ENCODE measurements at regions not wholly inside any gene's neighbourhood (a gene's known extent, or its start where the extent isn't known, plus 50 kb on each side); places are given as distances from the start of the nearest gene placed in this dataset.
"Not testable (repeated sequence)": the region's sequence is repeated elsewhere in the genome, so short reads cannot be mapped to it uniquely, and the experiment has no call there.

DNA sequence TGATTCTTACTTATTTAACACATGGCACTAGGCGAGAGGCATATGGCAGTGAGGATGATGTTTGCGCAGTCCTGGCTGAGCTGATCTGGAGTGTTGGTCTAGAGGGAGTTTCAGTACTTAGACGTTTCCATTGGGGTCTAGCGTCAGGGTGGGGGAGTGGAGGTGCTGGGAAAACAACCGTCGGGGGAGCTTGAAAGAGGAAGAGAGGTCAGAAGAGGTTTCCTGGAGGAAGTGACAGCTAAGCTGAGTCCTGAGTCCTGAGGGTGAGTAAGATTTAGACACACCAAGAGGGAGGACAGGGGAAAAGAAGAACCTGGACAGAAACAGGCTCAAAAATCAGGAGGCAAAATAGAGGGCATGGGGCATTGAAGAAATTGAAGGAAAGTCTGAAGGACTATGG, 81.4 kb downstream of the ALOX5AP start:
- DNase-seq (ENCODE audit: low spot score) = no peak

DNA sequence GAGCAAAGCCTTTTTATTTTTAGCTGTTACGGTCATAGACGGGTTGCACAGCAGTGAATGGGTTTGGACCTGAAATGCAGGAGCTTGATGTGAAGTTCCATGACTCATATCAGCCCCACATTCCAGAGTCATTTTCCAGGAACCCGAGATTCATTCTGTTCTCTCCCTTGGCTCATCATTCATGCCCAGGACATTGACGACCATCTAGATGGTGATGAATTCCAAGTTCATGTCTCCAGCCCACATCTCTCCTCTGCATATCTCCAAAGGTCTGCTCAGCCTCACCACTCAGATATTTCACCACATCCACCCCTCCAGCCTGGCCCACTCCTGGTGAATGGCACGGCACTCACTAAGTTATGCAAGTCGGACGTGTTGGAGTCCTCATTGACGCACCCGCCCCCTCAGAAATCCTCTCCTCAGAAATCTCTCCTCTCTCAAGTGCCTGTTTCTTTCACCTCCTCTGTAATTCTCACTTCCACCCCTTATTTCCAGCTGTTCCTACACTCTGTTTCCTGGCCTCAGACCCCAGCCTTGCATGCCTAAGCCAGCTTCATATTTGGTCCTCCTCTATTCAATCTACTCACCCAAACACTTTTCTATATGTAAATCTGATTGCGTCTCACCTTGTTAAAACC, 83.1 kb downstream of the ALOX5AP start:
- DNase-seq (ENCODE audit: low spot score) = no peak

DNA sequence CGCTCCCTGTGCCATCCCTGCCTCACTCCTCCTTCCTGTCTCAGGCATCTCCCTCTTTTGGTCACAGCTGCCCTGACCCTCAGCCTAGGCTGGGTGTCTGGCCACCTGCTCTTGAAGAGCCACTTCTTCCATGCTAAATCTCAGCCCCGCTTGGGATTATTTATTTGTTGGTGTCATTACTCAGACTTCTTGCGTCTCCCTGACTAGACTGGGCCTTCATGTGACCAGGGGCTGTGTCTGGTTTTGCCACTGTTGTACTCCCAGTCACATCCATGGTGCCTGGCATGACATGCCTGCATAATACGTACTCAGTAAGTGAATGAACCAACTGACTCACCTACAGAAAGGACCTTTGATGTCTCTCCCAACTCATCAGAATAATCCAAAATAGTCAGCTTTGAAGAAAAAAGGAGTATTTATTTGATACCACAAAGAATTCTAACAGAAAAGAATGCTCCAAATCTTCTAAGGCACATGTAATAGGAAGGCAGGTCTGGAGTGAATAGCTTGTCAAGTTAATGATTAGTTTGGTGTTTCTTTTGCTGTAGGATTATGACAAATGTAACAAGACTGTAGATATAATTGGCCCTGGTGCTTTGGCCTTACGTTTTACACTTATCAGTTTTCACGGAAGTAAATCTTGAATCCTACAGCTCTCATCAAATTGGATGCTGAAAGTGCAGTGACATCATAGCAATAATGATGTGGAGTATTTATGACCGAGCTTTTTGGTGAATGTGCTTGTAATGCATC, 84.0 kb downstream of the ALOX5AP start:
- no peak for DNase-seq (ENCODE audit: low spot score)

DNA sequence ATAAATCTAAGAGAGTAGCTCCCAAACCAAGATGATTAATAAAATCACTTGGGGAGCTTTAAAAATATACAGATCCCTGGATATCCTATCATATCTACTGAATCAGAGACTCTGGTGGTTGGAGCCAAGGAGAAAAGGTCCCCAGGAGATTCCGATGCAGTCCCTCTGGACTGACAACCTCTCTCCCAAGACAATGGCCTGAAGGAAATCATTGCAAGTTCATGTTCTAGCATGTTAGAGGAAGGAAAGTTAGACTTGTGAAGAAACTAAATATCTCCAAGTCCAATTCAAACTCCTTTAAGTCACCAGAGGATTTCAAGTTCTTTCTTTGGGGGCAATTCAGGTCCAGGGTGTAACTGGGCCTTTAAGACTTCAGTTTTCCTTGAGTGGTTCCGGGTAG, 84.7 kb upstream of the MEDAG start:
- DNase-seq (ENCODE audit: low spot score) = no peak

DNA sequence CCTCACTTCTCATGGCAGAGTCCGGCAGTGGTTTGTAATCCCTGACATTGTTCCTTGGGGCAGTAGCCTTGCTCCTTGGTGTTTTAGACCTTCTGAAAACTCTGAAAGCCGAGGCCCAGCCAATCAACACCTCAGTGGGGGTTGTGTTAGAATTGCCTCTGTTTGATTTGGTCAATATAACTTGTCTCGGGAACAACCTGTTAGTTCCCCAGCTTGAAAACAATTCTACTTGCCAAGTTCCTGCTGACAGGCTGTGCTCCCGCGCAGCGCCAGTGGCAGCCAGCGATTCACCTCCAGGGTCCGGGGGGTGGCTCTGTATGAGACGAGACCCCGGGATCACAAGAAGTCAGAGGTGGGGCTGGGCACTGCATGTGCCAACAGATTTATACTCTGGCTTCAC, 81.4 kb upstream of the MEDAG start:
- no peak for DNase-seq (ENCODE audit: low spot score)

DNA sequence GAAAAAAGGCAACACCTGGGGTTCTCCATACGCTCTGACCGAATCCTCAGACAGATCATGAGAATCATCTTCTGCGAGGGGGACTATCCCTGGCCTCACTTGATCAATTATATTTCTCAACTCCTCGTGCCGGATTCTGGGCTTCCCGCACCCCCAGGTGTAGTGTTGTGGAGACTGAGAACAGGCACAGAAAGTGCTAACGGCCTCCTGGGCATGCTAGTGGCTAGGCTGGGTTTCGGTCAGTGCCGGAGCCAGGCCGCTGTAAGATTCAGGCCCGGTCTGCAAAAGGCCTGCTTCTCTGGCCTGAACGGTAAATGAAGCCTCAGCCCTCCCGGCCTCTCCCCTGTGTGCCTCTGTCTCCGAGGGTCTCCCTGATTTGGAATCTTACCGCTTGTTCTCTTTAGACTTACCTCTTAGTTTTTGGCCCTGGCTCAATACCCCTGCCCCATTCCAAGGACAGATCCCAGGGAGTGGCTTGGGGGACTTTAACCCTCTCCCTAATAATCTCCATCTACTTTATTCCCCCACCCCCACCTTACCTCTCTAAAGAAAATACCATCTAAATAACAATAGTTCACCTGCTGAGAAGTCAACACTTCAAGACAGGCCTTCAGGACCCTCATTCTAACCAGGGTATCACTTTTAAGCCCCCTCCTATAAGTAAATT, 79.0 kb upstream of the MEDAG start:
- DNase-seq (ENCODE audit: low spot score) = no peak

DNA sequence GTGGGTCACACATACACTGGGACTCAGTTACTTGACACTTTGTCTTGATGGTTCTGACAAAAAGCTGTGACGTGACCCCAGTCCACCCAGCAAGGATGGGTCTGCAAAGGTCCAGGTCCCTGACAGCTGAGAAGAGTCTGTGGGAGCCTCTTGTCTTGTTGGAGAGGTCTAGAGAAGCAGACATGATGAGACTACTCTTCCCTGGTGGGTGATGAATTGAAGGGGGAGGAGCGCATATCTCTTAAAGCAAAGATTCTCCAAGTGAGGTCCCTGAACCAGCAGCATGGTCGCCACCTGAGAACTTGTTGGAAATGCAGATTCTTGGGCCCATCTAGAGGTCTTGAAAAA, 78.5 kb upstream of the MEDAG start:
- DNase-seq (ENCODE audit: low spot score) = no peak

DNA sequence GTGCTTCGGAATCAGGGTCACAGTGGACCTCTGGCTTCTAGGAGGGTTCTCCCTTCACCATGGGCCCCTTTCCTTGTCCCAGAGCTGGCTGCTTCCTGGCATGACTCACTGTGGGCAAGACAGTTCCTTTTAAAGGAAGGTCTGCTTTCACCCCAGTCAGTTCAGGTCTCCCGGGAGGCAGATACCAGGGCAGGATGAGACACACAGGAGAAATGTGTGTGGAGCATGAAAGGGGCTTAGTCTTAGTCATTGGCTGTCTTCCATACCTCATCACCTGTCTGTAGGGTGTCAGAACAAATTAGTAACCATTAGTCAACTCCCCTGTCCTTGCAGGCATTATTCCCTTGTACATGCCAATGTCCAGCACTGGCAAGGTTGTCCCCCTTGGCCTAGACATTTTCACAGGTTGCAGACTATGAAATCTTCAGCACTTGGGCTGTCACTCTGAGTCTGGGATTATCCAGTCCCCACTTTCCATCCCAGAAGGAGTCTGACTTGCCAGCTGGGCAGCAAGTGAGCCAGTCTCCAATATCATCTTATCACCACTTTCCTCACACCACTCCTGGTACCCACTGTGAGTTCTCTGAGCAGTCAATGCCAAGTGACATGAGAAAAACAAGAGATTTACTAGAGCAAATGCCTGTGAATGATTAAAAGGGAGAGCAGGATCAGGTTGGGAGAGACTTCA, 76.8 kb upstream of the MEDAG start:
- no peak for DNase-seq (ENCODE audit: low spot score)

DNA sequence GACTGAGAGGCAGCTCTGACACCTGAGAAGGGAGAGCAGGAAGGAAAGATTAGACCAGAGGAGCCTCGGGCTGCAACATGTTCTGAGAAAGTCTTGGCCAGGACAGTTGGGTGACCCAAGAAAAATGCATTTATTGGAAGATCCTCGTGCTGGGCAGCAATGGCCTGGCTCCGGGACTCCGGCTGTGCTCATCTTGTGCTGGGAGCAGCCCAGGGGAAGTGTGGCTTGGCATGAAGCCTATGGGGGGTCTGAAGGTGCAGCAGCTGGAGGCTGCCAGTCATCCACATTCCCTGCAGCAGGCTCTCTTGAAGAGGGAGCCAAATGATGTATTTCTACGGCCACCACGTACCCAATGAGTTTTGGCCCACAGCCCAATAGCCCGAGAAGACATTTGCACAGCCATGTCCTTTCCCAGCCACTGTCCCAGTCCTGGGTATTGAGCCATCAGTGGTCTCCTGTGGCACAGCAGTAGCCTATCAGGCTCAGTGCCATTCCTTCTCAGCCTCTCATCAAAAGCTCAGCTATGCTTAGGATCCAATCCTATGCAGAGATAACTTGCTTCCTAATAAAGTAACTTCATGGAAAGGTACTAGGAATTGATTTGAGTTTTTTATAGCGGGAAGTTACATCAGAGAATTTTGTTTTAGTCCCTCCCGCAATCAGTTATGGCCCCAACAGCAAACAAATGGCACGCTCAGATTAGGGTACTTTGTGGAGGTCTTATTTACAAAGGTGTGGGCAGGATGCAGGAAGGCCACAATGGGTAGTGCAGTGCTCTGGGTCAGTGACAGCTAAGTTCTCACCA, 76.0 kb upstream of the MEDAG start:
- no peak for DNase-seq (ENCODE audit: low spot score)

DNA sequence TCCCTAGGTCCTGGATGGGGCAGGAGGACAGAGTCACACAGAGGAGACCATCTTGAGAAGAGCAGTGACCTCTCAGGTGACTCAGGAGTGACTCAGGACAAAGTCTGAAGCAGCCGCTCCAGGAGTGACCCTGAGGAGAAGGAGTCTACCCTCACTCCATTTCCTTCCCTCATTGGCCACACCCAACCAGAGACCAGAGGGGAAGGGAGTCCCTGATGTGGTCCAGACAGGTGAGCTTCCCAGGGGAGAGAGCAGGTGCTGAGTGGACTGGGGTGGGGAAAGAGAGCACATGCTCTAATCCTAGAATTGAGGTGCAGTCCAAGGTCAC, 75.5 kb upstream of the MEDAG start:
- DNase-seq (ENCODE audit: low spot score) = no peak

DNA sequence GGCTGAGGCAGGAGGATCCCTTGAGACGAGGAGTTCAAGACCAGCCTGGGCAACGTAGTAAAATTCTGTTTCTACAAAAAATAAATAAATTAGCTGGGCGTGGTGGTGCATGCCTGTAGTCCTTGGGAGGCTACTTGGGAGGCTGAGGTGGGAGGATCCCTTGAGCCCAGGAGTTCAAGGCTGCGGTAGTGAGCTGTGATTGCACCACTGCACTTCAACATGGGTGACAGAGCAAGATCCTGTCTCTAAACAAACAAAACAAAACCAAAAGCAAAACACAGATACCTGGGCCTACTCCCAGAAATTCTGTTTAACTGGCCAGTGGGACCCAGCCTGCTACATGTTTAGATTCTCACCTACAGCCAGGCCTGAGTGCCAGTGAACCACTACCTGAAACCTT, 74.6 kb upstream of the MEDAG start:
- no peak for DNase-seq (ENCODE audit: low spot score)

DNA sequence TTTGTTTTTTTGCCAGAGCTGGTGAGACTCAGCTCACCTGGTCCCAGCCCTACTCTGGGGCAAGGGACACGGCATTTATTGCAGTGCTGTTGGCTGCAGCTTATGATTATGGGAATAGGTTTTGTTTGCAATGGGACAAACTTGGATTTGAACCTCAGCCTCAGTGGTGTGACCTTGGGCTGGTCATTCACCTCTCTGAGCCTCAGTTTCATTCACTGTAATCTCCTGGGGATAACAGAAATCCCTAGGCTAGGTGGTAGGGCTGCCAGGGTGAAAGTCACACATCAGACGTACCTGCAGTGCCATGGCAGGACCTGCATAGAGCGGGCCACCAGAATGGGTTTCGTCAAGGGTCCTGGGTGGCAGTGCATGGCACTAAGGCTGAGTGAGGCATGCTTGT, 73.7 kb upstream of the MEDAG start:
- DNase-seq (ENCODE audit: low spot score) = no peak

DNA sequence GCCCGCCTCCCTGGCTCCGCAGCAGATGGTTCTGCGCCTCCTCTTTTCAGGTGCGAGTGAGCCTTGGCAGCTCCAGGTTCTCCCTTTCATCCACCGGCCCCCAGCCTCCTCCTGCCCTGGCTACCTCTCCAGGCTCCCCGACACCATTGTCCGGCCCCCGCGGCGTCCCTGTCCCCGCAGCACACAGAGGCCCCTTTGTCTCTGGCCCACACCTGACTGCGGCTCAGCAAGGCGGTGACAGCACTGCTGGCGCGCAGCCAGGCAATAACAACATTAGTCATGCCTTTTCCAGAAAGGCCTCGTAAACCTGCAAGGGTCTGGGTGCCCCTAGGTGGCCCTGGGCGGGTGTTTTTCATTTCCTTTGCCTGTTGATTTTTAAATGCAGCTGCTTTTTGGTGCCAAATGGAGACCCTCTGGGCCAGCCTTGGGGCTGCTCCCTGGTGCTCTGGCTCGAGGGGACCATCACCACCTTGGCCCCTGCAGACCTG, 73.2 kb upstream of the MEDAG start:
- no peak for DNase-seq (ENCODE audit: low spot score)

DNA sequence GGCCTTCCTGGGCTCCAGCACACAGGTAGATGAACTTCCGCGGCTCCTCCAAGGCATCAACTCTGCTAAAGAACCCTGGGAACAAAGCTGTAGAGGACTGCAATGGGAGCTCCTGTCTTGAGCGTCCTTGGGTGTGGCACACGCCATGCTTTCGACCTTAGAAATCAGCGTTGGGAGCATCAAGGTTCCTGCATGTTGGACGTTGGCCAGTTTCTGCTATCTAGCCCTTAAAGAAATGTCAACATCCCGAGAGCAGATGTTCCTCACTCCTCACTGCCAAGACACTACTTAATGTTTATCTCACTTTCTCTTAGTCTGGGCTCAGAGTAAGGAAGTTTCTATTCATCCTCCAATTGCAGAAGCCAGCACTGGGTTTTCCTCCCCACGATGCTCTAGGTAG, 70.6 kb upstream of the MEDAG start:
- no peak for DNase-seq (ENCODE audit: low spot score)

DNA sequence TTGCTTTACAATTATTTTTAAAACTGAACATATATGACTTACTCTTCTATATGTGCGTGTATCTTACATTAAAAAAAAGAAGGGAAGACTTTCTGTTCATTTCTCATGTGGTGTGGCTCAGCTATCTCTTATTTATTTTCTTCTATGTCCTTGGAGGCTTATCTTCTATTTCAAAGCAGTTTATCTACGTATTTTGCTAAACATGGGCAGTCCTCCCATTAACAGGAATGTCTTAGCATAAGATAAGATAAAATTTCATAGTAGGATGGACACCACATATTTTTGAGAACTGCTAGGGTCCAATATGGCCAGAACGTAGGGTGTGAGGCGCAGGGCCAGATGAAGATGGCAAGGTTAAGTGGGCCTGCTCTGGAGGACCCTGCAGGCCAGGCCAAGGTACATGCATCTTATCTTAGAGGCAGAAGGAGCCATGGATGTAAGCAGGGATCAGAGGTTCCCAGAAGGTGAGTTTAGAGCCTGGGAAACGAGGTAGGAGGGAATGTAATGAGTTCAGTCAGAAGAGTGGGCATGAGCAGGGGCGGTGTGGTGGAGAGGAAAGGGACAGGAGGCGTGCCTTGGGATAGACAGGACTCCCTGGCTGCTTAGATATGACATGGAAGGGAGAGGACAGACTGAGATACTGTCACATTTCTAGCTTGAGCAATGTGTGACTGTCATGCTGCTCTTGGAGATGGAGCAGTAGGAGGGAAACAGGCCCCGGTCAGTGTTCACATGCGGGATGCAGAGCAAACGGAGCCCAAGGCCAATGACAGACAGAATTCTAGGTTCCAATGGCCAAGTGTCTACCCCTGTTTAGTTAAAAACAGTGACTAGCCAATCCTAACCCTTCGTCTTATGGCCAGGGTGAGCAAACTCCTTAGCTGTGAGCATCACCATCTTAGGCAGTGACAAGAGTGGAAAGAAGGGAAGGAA, 68.6 kb upstream of the MEDAG start:
- no peak for DNase-seq (ENCODE audit: low spot score)

DNA sequence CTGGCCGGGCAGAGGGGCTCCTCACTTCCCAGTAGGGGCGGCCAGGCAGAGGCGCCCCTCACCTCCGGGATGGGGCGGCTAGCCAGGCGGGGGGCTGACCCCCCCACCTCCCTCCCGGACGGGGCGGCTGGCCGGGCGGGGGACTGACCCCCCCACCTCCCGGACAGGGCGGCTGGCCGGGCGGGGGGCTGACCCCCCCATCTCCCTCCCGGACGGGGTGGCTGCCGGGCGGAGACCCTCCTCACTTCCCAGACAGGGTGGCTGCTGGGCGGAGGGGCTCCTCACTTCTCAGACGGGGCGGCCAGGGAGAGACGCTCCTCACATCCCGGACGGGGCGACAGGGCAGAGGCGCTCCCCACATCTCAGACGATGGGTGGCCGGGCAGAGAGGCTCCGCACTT, 66.4 kb upstream of the MEDAG start:
- DNase-seq (ENCODE audit: low spot score) = not testable (repeated sequence)

DNA sequence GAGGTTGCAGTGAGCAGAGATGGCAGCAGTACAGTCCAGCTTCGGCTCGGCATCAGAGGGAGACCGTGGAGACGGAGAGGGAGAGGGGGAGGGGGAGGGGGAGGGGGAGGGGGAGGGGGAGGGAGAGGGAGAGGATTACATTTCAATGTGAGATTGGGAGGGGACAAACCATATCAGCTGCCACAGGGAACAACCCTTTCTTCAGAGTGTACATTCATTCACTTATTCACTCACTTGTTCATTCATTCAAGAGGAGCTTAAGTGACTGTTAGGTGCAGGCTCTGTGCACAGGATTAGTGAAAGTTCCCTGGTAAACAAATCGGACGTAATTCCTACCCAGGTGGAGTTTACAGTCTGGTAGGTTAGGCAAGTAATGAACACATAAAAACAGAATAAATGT, 65.6 kb upstream of the MEDAG start:
- DNase-seq (ENCODE audit: low spot score) = no peak

DNA sequence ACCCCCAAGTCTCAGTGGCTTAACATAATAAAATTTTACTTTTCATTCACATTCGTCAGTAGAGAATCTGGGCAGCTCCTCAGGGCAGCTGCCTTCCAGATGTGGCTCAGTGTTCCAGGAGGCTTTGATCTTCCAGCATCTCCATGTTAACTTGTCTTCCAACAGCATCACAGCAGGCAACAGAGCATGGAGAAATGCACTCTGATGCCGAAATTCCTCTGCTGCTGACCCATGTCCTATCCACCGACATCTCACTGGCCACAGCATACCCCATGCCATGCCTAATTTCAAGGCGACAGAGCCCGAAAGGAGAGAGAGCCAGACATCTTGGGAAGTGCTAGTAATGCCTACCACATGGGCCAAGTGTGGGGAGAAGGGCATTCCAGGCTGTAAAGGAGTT, 64.9 kb upstream of the MEDAG start:
- no peak for DNase-seq (ENCODE audit: low spot score)

DNA sequence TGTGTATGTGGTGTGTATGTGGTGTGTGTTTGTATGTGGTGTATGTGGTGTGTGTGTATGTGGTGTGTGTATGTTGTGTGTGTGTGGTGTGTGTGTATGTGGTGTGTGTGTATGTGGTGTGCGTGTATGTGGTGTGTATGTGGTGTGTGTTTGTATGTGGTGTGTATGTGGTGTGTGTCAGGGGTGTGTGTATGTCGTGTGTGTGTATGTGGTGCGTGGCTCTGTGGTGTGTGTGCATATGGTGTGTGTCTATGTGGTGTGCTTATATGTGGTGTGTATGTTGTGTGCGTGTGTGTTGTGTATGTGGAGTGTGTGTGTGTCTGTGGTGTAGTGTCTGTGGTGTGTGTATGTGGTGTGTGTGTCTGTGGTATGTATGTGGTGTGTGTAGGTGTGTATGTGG, 62.5 kb upstream of the MEDAG start:
- no peak for DNase-seq (ENCODE audit: low spot score)

DNA sequence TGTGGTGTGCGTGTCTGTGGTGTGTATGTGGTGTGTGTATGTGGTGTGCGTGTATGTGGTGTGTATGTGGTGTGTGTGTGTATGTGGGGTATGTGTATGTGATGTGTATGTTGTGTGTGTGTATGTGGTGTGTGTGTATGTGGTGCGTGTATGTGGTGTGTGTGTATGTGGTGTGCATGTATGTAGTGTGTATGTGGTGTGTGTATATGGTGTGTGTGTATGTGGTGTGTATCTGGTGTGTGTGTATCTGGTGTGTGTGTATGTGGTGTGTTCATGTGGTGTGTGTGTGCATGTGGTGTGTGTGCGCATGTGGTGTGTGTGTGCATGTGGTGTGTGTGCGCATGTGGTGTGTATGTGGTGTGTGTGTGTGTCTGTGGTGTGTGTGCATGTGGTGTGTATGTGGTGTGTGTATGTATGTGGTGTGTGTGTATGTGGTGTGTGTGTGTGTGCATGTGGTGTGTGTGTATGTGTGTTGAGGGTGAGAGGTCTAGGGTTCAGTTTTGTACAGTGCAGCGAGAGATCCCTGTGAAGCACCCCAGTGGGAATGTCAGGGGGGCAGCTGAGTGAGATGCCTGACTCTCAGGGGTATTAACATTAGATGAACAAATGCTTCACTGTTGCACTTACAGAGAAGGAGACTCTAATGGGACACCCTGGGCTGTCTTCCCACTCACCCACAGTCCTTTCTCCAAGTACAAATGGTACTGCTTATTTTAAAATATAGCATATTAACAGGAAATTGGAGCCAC, 61.3 kb upstream of the MEDAG start:
- DNase-seq (ENCODE audit: low spot score) = no peak
